Calu3 (cell line): ENCODE measurements at regions not wholly inside any gene's neighbourhood (a gene's known extent, or its start where the extent isn't known, plus 50 kb on each side); places are given as distances from the start of the nearest gene placed in this dataset.
A peak's percentile ranks its signal among the peaks of the same experiment; 100 is the strongest.

Experiments
- BruUV-seq: library from RNA; stranded (reverse); fragments of 400-500 nt; replicated peaks from 2 replicates; lab custom pipeline; 2021; lab: Mats Ljungman, UMichigan
- CTCF ChIA-PET: fragments of 300-600 bp; sonication (Branson Sonifier 250); formaldehyde crosslinking; loops from one replicate; lab custom pipeline; 2022; ENCODE audit warnings: antibody characterized with exemption; lab: Charles Lee
- DNase-seq: peaks from one replicate; pipeline ENCODE4 v3.0.0; 2022
- H3K27ac Mint-ChIP-seq: one replicate; pipeline ENCODE4 v1.8.0; 2022; ENCODE audit warnings: mixed read lengths; ENCODE audit not compliant: unreplicated experiment
- H3K27me3 Mint-ChIP-seq: one replicate; pipeline ENCODE4 v1.8.0; 2022; ENCODE audit warnings: mixed read lengths; ENCODE audit not compliant: unreplicated experiment
- H3K36me3 Mint-ChIP-seq: one replicate; pipeline ENCODE4 v1.8.0; 2022; ENCODE audit warnings: mild to moderate bottlenecking, moderate library complexity, mixed read lengths; ENCODE audit not compliant: insufficient read depth, unreplicated experiment
- H3K4me1 Mint-ChIP-seq: one replicate; pipeline ENCODE4 v1.8.0; 2022; ENCODE audit warnings: mild to moderate bottlenecking, low read depth, mixed read lengths; ENCODE audit not compliant: unreplicated experiment
- H3K4me3 Mint-ChIP-seq: one replicate; pipeline ENCODE4 v1.8.0; 2022; ENCODE audit warnings: mild to moderate bottlenecking, low read depth, moderate library complexity, mixed read lengths; ENCODE audit not compliant: unreplicated experiment
- H3K9me3 Mint-ChIP-seq: one replicate; pipeline ENCODE4 v1.8.0; 2022; ENCODE audit warnings: low read depth, mixed read lengths; ENCODE audit not compliant: unreplicated experiment
- intact Hi-C: fragments of 100-400 bp; cut with micrococcal nuclease; formaldehyde crosslinking; loops from one replicate; pipeline ENCODE4 v1.10.0; 2022; ENCODE audit not compliant: unreplicated experiment
- TF ChIP-seq, protein P1 (sequence below): fragments of 200-600 bp; IDR thresholded peaks from one replicate; pipeline ENCODE4 v1.8.0; 2022; ENCODE audit warnings: antibody characterized with exemption; ENCODE audit not compliant: unreplicated experiment

DNA sequence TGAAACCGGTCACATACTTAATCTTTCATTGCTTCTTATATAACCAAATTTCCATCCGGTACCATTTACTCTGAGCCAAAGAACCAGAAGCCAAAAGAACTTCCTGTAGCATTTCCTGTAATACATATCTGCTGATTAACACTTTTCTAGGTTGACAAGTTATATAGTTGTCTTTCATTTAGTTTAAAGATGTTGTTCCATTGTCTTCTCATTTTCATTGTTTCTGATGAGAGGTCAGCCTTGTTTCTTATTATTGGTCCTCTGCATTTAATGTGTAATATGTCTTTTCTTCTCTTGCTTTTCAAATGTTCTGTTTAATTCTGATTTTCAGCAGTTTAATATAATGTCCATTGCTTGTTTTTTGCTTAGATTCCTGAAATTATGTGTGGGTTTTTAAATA, 214.5 kb upstream of the CCN2 start:
- BruUV-seq = no TSS peak
- intact Hi-C loops = loop anchor here (5.0 kb wide), 1 partner anchor 103 kb away; no protein-coding TSS in a partner anchor
- TF ChIP-seq, protein P1, sequence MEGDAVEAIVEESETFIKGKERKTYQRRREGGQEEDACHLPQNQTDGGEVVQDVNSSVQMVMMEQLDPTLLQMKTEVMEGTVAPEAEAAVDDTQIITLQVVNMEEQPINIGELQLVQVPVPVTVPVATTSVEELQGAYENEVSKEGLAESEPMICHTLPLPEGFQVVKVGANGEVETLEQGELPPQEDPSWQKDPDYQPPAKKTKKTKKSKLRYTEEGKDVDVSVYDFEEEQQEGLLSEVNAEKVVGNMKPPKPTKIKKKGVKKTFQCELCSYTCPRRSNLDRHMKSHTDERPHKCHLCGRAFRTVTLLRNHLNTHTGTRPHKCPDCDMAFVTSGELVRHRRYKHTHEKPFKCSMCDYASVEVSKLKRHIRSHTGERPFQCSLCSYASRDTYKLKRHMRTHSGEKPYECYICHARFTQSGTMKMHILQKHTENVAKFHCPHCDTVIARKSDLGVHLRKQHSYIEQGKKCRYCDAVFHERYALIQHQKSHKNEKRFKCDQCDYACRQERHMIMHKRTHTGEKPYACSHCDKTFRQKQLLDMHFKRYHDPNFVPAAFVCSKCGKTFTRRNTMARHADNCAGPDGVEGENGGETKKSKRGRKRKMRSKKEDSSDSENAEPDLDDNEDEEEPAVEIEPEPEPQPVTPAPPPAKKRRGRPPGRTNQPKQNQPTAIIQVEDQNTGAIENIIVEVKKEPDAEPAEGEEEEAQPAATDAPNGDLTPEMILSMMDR = no peak
- H3K4me3 Mint-ChIP-seq = no peak overlapping the region
- peaks cover 6% of the 10 kb centered on the region for H3K9me3 Mint-ChIP-seq
- H3K4me1 Mint-ChIP-seq = peaks cover 31% of the 10 kb centered on the region
- DNase-seq = no peak
- no peak overlapping the region for H3K27ac Mint-ChIP-seq
- CTCF ChIA-PET = no interaction called here
- H3K27me3 Mint-ChIP-seq = no peaks in the 10 kb centered on the region
- H3K36me3 Mint-ChIP-seq = peaks cover 10% of the 10 kb centered on the region

DNA sequence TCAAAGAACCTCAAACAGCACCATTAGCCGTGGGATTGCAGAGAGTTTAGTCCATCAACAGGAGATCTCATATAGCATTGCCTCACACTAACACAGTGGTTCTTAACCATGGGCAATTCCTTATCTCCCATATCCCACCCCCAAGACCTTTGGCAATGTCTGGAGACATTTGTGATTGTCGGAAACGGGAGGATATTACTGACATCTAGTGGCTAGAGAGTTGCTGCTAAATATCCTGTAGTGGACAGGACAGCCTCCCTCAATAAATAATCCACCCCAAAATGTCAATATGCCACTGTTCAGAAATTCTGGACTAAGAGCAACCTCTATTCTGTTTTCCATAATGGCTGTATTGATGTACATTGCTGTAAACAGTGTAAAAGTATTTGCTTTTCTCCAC, 210.1 kb upstream of the CCN2 start:
- CTCF ChIA-PET = interaction anchor here (0.6 to 1.3 kb wide), 4 partner anchors 207 to 238 kb away, joined by 3 to 7 read pairs (median 4); partner anchors contain the start of gene CCN2
- Mint-ChIP-seq H3K9me3 (peaks cover 11% of the 10 kb centered on the region), H3K4me3 (no peak overlapping the region), H3K27me3 (no peaks in the 10 kb centered on the region), H3K36me3 (peaks cover 5% of the 10 kb centered on the region), H3K27ac (no peak overlapping the region), H3K4me1 (peaks cover 29% of the 10 kb centered on the region)
- TF ChIP-seq, protein P1 = peak; percentile 43
- DNase-seq = peak; percentile 49
- intact Hi-C loops = loop anchor here (1.0 to 5.0 kb wide), 5 partner anchors 57 to 236 kb away; partner anchors contain the start of gene CCN2
- no TSS peak for BruUV-seq

DNA sequence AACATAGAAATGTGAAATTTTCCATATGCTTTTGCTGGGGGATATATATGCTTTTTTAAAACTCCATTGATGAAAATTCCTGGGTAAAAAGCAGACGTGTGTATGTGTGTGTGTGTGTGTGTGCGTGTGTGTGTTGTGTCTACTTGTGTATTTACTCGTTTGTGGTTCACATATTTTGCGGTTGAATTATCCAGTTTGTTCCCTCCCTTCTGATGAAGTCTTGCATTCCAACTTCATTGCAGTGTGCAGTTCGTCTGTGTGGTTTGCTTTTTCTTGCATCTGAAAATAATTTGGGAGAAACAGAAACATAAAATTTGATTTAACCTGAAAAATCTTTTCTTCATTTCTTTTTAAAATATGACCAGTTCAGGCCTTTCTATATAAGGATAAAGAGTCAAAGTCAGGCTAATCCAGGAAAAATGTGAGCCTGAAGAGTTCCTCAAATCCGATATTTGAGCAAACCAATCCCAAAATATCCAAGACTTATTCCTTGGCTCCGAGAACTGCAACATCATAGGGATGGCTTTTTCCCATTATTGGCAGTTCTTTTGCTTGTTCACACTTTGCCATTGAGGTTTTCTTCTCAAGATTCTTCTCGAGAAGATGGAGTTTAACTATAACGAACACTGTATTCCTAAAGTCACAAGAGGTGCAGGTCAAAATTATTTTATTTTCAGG, 202.2 kb upstream of the CCN2 start:
- no peaks in the 10 kb centered on the region for H3K4me1 Mint-ChIP-seq
- CTCF ChIA-PET = no interaction called here
- peaks cover 2% of the 10 kb centered on the region for H3K9me3 Mint-ChIP-seq
- intact Hi-C loops = no loop called here
- TF ChIP-seq, protein P1 = no peak
- H3K4me3 Mint-ChIP-seq = no peak overlapping the region
- H3K27me3 Mint-ChIP-seq = no peaks in the 10 kb centered on the region
- H3K27ac Mint-ChIP-seq = no peak overlapping the region
- no TSS peak for BruUV-seq
- no peaks in the 10 kb centered on the region for H3K36me3 Mint-ChIP-seq
- DNase-seq = no peak

DNA sequence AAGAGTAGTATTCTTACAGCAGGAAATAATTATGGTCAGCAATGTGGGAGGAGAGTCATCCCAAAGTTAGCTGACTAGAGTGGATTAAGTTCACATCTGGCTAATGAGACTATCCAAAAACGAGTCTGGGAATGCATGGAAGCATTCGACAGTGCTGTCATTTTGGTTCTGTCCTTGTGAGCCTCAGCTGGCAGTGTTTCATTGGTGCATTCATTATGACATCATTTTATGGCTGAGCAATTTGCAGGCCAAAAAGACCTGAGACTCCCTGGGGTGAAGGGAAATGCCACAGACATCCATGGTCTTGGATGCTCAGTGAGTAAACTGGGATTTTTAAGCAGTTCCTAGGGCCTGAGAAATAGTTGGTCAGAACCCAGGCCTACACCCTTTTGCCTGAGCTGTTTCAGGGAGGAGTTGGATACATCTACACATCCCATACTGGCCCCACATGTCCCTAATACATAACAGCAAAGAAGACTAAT, 196.4 kb upstream of the CCN2 start:
- Mint-ChIP-seq H3K27ac (no peak overlapping the region), H3K4me3 (no peak overlapping the region), H3K36me3 (no peaks in the 10 kb centered on the region), H3K9me3 (no peaks in the 10 kb centered on the region), H3K27me3 (no peaks in the 10 kb centered on the region), H3K4me1 (no peaks in the 10 kb centered on the region)
- intact Hi-C loops = no loop called here
- CTCF ChIA-PET = no interaction called here
- BruUV-seq = no TSS peak
- TF ChIP-seq, protein P1 = no peak
- no peak for DNase-seq
